ENCODE measurements at regions not wholly inside any gene's neighbourhood (a gene's known extent, or its start where the extent isn't known, plus 50 kb on each side); places are given as distances from the start of the nearest gene placed in this dataset.

GRCh38 chr10:51000164-51000563 lies 74.1 kb upstream of the PRKG1 start:
- TF ChIP-seq POLR2A (IDR thresholded peaks at IDR 0.05) (no peak), CTCF (IDR thresholded peaks at IDR 0.05) (no peak), EP300 (IDR thresholded peaks at IDR 0.05) (no peak)

Measured in ovary (tissue), 3 donors.